SK-N-DZ (cell line): ENCODE measurements at regions not wholly inside any gene's neighbourhood (a gene's known extent, or its start where the extent isn't known, plus 50 kb on each side); places are given as distances from the start of the nearest gene placed in this dataset.

Experiments used
- DNase-seq: peaks from one replicate; pipeline ENCODE4 v3.0.0-alpha.2; 2015; ENCODE audit warnings: low spot score

- no peak for DNase-seq
Observed at GRCh38 chr18:41265047-41265446, 690.0 kb upstream of the PIK3C3 start.

GRCh38 chr18:41263956-41264355, 691.1 kb upstream of the PIK3C3 start:
- no peak for DNase-seq

GRCh38 chr18:41262688-41263087, 692.3 kb upstream of the PIK3C3 start:
- DNase-seq: no peak

- peak; percentile 96 for DNase-seq
Observed at GRCh38 chr18:41244591-41245037, 710.4 kb upstream of the PIK3C3 start.

- no peak for DNase-seq
Observed at GRCh38 chr18:41237317-41237716, 717.7 kb upstream of the PIK3C3 start.

- no peak for DNase-seq
Observed at GRCh38 chr18:41231681-41232080, 723.4 kb upstream of the PIK3C3 start.

- no peak for DNase-seq
Observed at GRCh38 chr18:41227993-41228392, 727.0 kb upstream of the PIK3C3 start.

- no peak for DNase-seq
Observed at GRCh38 chr18:41226911-41227310, 728.1 kb upstream of the PIK3C3 start.

- DNase-seq: no peak
Observed at GRCh38 chr18:41226186-41226585, 728.8 kb upstream of the PIK3C3 start.

- DNase-seq: no peak
Observed at GRCh38 chr18:41216341-41217003, 738.6 kb upstream of the PIK3C3 start.

- no peak for DNase-seq
Observed at GRCh38 chr18:41207706-41208105, 747.3 kb upstream of the PIK3C3 start.

- DNase-seq: no peak
Observed at GRCh38 chr18:41206341-41206830, 748.6 kb upstream of the PIK3C3 start.

GRCh38 chr18:41199212-41199611, 755.8 kb upstream of the PIK3C3 start:
- no peak for DNase-seq

- DNase-seq: no peak
Observed at GRCh38 chr18:41197967-41198366, 757.1 kb upstream of the PIK3C3 start.

GRCh38 chr18:41170346-41170745, 784.7 kb upstream of the PIK3C3 start:
- DNase-seq: no peak

- no peak for DNase-seq
Observed at GRCh38 chr18:41165625-41166024, 789.4 kb upstream of the PIK3C3 start.

- DNase-seq: no peak
Observed at GRCh38 chr18:41162781-41163180, 792.3 kb upstream of the PIK3C3 start.

GRCh38 chr18:41162191-41162590, 792.8 kb upstream of the PIK3C3 start:
- peak; percentile 4 for DNase-seq

GRCh38 chr18:41155910-41156851, 798.9 kb upstream of the PIK3C3 start:
- no peak for DNase-seq

GRCh38 chr18:41155025-41155424, 800.0 kb upstream of the PIK3C3 start:
- no peak for DNase-seq

GRCh38 chr18:41153871-41154270, 801.2 kb upstream of the PIK3C3 start:
- DNase-seq: no peak

- no peak for DNase-seq
Observed at GRCh38 chr18:41150316-41150715, 804.7 kb upstream of the PIK3C3 start.

- no peak for DNase-seq
Observed at GRCh38 chr18:41146301-41146700, 808.7 kb upstream of the PIK3C3 start.
